Activated CD8-positive, alpha-beta T cell treated with anti-CD3 and anti-CD28 coated beads, Interleukin-2, amount 10 ng/mL, durations not matched to agents 7 days and 5 days (primary cell): ENCODE measurements at regions not wholly inside any gene's neighbourhood (a gene's known extent, or its start where the extent isn't known, plus 50 kb on each side); places are given as distances from the start of the nearest gene placed in this dataset.

Experiments used
- ATAC-seq: fragments of 150-1000 bp; cut with Tn5 transposase; one replicate; pipeline ENCODE4 v1.10.0; 2021; ENCODE audit warnings: moderate library complexity
- CTCF ChIA-PET: fragments of 350-600 bp; sonication (Branson Sonifier 250); formaldehyde crosslinking; loops from one replicate; lab custom pipeline; 2021; ENCODE audit warnings: antibody characterized with exemption; lab: Charles Lee
- POLR2A ChIA-PET: fragments of 350-600 bp; sonication (Branson Sonifier 250); formaldehyde crosslinking; loops from one replicate; lab custom pipeline; 2021; ENCODE audit warnings: antibody characterized with exemption; lab: Charles Lee
- DNase-seq: peaks from one replicate; pipeline ENCODE4 v3.0.0-alpha.2; 2020
- H3K27ac Mint-ChIP-seq: one replicate; pipeline ENCODE4 v1.8.0; 2021; ENCODE audit warnings: mild to moderate bottlenecking, mixed read lengths
- H3K27me3 Mint-ChIP-seq: one replicate; pipeline ENCODE4 v1.8.0; 2021; ENCODE audit warnings: low read depth, mixed read lengths
- H3K36me3 Mint-ChIP-seq: one replicate; pipeline ENCODE4 v1.8.0; 2021; ENCODE audit warnings: low read depth, mixed read lengths
- H3K4me1 Mint-ChIP-seq: one replicate; pipeline ENCODE4 v1.8.0; 2021; ENCODE audit warnings: low read depth, mixed read lengths
- H3K4me3 Mint-ChIP-seq: one replicate; pipeline ENCODE4 v1.8.0; 2021; ENCODE audit warnings: mild to moderate bottlenecking, mixed read lengths
- H3K9me3 Mint-ChIP-seq: one replicate; pipeline ENCODE4 v1.8.0; 2022; ENCODE audit warnings: mixed read lengths; ENCODE audit not compliant: insufficient read depth

DNA sequence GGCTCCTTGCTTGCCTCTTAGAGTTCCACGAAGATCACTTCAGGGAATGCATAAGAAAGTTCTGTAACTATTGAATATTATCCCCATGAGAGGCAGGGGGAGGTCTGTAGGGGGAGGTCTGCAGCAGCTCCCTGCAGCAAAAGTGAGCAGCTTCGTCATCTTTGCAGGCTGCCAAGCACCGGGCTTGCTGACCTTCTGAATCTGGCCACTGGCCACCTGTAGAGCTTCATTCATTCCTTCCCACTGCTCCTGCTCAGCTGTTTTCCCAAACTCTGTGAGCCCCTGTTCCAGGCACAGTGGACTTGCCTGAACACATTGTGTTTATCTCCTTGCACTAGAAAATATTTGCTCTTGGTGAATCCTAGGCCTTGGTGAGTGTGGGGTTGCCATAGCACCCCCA is 443.3 kb downstream of the HAPSTR1 start:
- no peaks in the 10 kb centered on the region for H3K27me3 Mint-ChIP-seq
- ChIA-PET POLR2A (no interaction called here), CTCF (no interaction called here)
- no peaks in the 10 kb centered on the region for H3K4me1 Mint-ChIP-seq
- ATAC-seq, result no peak
- no peak overlapping the region for H3K27ac Mint-ChIP-seq
- no peaks in the 10 kb centered on the region for H3K9me3 Mint-ChIP-seq
- DNase-seq, result no peak
- H3K4me3 Mint-ChIP-seq, result no peak overlapping the region
- H3K36me3 Mint-ChIP-seq, result no peaks in the 10 kb centered on the region

DNA sequence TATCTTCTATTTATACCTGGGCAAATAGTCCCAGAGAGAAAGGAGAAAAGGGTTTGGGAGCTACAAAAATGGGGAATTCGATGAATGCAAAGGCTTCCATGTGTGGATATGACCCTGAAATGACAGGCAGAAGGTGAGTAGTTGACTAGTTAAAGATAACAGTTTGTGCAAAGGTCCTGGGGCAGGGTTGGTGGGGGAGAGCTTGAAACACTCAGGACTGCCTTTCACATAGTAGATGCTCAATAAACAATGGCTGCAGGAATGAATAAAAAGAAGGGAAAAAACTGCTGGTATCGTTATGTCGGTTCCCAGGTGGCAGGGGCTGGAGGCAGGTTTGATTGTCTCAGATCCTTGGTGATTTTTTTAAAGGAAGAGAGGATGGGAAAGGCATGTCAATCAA is 445.5 kb downstream of the HAPSTR1 start:
- H3K4me3 Mint-ChIP-seq, result no peak overlapping the region
- ATAC-seq (no peak), DNase-seq (no peak)
- H3K27me3 Mint-ChIP-seq, result no peaks in the 10 kb centered on the region
- no peaks in the 10 kb centered on the region for H3K36me3 Mint-ChIP-seq
- H3K27ac Mint-ChIP-seq, result no peak overlapping the region
- ChIA-PET POLR2A (no interaction called here), CTCF (no interaction called here)
- H3K4me1 Mint-ChIP-seq, result no peaks in the 10 kb centered on the region
- no peaks in the 10 kb centered on the region for H3K9me3 Mint-ChIP-seq

DNA sequence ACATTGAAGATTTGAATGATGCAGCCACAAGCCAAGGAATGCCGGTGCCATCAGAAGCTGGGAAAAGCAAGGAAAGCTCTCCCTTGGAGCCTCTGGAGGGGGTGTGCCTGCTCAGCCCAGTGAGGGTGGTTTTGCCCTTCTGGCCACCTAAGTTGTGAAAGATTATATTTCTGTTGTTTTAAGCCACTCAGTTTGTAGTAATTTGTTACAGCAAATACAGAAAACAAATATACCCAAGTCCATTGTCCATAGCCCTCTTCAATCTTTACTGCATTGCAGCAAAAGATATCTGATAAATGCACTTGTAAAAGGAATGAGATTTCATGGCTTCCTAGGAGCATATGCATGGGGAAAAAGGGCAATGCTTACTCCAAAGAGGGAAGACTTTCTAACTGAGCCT is 447.9 kb downstream of the HAPSTR1 start:
- Mint-ChIP-seq H3K27ac (no peak overlapping the region), H3K4me3 (no peak overlapping the region), H3K27me3 (no peaks in the 10 kb centered on the region), H3K36me3 (no peaks in the 10 kb centered on the region), H3K4me1 (no peaks in the 10 kb centered on the region), H3K9me3 (no peaks in the 10 kb centered on the region)
- POLR2A ChIA-PET, result no interaction called here
- no peak for DNase-seq
- no peak for ATAC-seq
- CTCF ChIA-PET, result no interaction called here

DNA sequence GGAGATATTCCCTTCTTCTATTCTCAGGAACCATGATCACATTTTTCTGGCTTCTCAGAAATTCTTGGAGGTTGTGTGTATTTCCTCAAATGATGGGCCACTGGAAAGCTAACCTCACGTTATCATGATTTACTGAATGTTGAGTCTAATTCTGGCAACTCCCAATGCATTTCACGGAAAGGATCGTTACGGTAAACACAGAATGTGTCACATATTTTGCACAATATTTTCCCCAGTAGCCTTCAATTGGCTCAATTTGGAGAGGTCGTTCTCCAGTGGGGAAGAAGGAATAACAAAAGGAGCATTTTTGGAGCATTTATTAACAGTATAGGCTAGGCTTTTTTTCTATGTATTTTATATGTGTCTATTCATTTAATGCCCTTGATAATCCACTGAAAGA is 450.3 kb downstream of the HAPSTR1 start:
- DNase-seq (no peak), ATAC-seq (no peak)
- Mint-ChIP-seq H3K4me1 (no peaks in the 10 kb centered on the region), H3K27me3 (no peaks in the 10 kb centered on the region), H3K27ac (no peak overlapping the region), H3K9me3 (no peaks in the 10 kb centered on the region), H3K4me3 (no peak overlapping the region), H3K36me3 (no peaks in the 10 kb centered on the region)
- CTCF ChIA-PET, result no interaction called here
- POLR2A ChIA-PET, result no interaction called here

DNA sequence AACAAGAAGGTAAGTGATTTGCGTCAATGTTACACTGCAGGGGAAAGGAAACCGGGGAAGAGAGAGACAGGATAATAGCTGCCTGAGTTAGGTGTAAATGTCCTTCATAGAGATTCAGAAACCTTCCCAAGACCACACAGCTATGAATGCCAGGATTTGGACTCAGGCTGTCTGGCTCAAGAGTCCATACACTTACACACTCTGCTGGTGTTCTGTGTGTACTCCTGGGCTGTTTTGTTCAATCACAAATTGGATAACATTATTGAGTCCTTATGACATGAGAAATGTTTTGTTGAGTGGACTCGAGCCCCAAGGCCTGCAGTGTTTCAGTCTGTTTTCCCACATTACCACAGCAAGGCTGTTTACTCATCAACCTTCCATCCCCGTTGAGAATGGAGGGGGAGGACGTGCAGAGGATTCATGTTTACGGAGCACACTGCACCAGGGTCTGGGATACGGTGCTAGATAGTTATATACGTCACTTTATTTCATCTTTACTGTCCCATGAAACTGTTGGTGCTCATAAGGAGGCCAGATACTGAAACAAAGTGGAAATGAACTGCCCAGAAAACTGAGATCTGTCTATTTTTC is 450.8 kb downstream of the HAPSTR1 start:
- H3K4me1 Mint-ChIP-seq, result no peaks in the 10 kb centered on the region
- H3K27me3 Mint-ChIP-seq, result no peaks in the 10 kb centered on the region
- ChIA-PET POLR2A (no interaction called here), CTCF (no interaction called here)
- no peak overlapping the region for H3K4me3 Mint-ChIP-seq
- no peak overlapping the region for H3K27ac Mint-ChIP-seq
- no peaks in the 10 kb centered on the region for H3K9me3 Mint-ChIP-seq
- no peaks in the 10 kb centered on the region for H3K36me3 Mint-ChIP-seq
- DNase-seq (no peak), ATAC-seq (no peak)

DNA sequence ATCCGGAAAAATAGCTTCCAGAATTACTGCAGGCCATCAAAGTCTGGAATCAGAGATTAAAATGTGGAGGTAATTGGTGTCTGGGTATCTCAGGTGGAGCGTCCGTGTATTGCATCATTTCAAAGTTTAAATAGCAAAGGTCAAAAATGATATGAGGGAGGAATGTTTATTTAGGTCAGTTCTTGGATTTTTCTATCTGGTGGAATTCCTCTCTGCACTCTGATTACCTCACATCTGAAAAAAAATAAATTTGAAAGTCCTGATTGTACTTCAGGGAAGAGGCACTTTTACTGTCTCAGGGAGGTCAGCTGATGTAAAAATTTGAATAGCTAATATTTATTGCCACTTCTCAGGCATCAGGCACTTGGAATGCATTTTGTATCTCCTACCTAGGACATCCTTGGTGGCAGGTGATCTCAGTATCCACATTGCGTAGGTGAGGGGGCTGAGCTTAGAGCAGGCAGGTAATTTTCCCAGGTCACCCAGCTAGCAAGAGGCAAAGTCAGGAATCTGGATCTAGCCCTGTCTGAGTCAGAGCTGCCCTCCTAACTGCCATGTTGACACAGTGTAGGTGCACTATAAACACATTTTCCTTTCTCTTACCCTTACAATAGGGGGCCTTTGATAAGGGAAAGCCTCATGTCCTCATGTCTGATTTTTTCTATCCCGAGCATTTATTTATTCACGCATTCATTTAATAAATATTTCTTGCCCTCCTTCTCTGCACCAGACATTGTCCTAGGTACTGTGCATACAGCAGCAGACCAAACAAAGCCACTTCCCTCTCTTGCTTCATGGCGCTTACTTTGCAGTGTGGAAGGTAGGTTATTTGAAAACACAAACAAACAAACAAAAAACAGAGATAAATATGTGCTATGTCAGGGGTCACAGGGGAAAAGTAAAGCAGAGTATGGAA is 454.3 kb downstream of the HAPSTR1 start:
- H3K27ac Mint-ChIP-seq, result no peak overlapping the region
- no peaks in the 10 kb centered on the region for H3K4me1 Mint-ChIP-seq
- H3K36me3 Mint-ChIP-seq, result no peaks in the 10 kb centered on the region
- POLR2A ChIA-PET, result no interaction called here
- H3K4me3 Mint-ChIP-seq, result no peak overlapping the region
- ATAC-seq (no peak), DNase-seq (no peak)
- H3K9me3 Mint-ChIP-seq, result no peaks in the 10 kb centered on the region
- CTCF ChIA-PET, result no interaction called here
- H3K27me3 Mint-ChIP-seq, result no peaks in the 10 kb centered on the region

DNA sequence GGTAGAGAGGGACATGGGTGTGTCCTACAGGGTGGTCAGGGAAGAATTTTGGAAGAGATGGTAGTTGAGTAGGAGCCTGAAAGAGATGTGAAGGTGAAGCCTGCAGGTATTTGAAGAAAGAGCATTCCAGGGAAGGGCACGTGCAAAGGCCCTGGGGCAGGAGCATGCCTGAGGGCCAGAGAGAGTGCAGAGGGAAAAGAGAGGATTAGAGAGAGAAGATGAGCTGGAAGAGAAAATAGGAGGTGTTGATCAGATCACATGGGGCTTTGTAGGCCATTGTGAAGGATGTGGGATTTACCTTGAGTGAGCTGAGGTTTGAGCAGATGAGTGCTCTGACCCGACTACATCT is 455.0 kb downstream of the HAPSTR1 start:
- ChIA-PET CTCF (no interaction called here), POLR2A (no interaction called here)
- Mint-ChIP-seq H3K27ac (no peak overlapping the region), H3K9me3 (no peaks in the 10 kb centered on the region), H3K36me3 (no peaks in the 10 kb centered on the region), H3K4me3 (no peak overlapping the region), H3K27me3 (no peaks in the 10 kb centered on the region), H3K4me1 (no peaks in the 10 kb centered on the region)
- DNase-seq (no peak), ATAC-seq (no peak)

DNA sequence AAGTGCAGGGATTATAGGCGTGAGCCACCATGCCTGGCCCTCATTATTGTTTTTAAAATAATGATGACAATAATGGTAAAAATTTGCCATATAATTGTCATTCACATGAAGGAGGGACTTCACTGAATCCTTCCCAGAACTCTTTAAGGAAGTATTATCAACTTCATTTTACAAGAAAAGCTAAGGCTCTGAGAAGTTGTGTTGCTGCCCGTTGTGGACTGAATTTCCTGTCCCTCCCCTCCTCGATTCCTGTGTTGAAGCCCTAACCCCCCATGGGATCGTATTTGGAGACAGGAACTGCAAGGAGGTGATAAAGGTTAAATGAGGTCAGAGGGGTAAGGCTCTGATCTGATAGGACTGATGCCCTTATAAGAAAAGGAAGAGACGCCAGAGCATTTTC is 458.0 kb downstream of the HAPSTR1 start:
- no peak overlapping the region for H3K4me3 Mint-ChIP-seq
- POLR2A ChIA-PET, result no interaction called here
- no peak overlapping the region for H3K27ac Mint-ChIP-seq
- CTCF ChIA-PET, result no interaction called here
- DNase-seq, result no peak
- ATAC-seq, result no peak
- no peaks in the 10 kb centered on the region for H3K36me3 Mint-ChIP-seq
- H3K27me3 Mint-ChIP-seq, result no peaks in the 10 kb centered on the region
- no peaks in the 10 kb centered on the region for H3K9me3 Mint-ChIP-seq
- no peaks in the 10 kb centered on the region for H3K4me1 Mint-ChIP-seq

DNA sequence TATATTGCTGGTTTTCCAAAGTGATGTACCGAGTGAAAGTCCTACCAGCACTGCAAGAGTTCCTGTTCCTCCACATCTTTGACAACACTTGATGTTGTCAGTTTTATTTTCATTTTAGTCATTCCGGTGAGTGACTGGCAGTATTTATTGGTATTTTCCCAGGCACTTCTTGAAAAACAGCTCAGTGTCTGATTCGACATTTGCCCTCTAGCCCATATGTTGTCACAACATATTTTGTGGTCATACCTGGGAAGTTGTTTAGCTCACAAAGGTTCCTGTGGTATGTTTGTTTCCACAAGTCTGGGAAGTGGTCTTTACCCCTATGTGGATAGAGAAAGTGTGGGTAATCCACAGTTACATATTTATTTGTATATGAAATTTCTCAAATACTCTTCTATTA is 463.6 kb downstream of the HAPSTR1 start:
- H3K4me3 Mint-ChIP-seq, result no peak overlapping the region
- POLR2A ChIA-PET, result no interaction called here
- H3K9me3 Mint-ChIP-seq, result no peaks in the 10 kb centered on the region
- H3K27me3 Mint-ChIP-seq, result no peaks in the 10 kb centered on the region
- ATAC-seq, result no peak
- CTCF ChIA-PET, result no interaction called here
- DNase-seq, result no peak
- no peaks in the 10 kb centered on the region for H3K36me3 Mint-ChIP-seq
- no peak overlapping the region for H3K27ac Mint-ChIP-seq
- H3K4me1 Mint-ChIP-seq, result no peaks in the 10 kb centered on the region

DNA sequence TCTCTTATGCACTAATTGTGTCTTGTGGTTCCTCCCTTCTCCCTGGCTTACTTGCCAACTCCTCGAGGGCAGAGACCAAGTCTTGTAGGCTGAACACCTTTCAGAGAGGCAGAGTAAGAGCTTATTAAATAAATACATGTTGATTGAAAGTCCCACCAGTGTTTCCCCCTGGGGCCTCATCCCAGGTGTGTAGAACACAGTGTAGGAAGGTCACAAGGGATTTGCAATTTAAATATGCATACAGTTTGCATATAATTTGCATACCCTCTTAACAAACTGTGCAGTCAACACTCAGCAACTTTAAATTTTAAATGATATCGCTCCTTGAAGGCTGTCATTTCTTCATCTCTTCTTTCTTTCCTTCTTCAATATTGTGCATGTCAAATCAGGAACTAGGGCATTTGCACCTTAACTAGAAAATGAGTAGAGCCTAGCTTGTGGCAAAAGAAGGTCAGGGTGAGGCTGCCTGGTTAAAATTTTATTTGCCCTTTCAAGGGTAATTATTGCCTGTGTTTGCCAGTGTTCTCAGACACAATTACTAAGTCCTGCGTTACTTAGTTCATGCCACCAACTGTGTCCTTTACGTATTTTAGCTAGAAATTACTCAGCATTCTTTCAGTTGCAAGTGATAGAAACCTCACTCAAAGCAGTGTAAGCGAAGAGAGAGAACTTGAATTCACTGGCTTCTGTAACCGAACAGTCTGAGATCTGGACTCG is 465.7 kb downstream of the HAPSTR1 start:
- H3K9me3 Mint-ChIP-seq, result no peaks in the 10 kb centered on the region
- DNase-seq, result no peak
- H3K36me3 Mint-ChIP-seq, result no peaks in the 10 kb centered on the region
- H3K27me3 Mint-ChIP-seq, result no peaks in the 10 kb centered on the region
- ChIA-PET POLR2A (no interaction called here), CTCF (no interaction called here)
- H3K27ac Mint-ChIP-seq, result no peak overlapping the region
- no peak for ATAC-seq
- H3K4me3 Mint-ChIP-seq, result no peak overlapping the region
- H3K4me1 Mint-ChIP-seq, result no peaks in the 10 kb centered on the region

DNA sequence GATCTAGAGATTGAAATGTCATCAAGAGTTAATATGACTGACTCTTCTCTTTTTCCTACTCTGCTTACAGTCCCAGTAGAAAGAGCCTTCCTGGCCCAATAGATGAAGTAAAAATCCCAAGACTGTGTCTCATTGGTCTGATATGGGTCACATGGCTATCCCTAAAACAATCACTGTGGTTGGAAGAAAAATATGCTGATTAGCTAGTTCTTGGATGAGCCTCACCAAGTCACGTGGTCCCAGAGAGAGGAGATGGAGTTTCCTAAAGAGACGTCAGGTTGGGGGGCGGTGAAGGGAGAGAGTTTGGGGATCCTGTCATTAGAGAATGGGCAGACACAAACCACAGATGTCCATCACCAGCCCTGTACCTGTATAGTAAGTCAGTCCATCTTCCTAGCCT is 466.3 kb downstream of the HAPSTR1 start:
- Mint-ChIP-seq H3K27me3 (no peaks in the 10 kb centered on the region), H3K4me3 (no peak overlapping the region), H3K27ac (no peak overlapping the region), H3K36me3 (no peaks in the 10 kb centered on the region), H3K4me1 (no peaks in the 10 kb centered on the region), H3K9me3 (no peaks in the 10 kb centered on the region)
- no peak for DNase-seq
- no peak for ATAC-seq
- POLR2A ChIA-PET, result no interaction called here
- CTCF ChIA-PET, result no interaction called here

DNA sequence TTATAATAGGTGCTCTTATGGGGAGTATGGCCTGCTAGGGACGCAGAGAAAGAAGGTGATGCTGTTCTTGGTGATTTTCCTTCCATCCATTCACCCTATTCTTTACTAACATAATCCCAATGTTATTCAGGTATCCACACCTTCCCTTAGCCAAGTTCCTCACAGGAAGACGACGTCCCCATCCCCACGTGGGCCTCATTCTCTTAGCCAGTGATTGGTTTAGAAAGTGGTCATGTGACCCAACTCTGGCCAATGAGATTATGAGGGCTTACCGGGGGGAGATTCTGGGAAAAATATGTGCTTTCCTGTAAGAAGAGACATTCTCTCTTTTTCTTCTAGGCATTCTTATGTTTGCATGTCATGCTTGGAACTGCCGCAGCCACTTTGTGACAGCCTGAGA is 474.7 kb downstream of the HAPSTR1 start:
- Mint-ChIP-seq H3K4me3 (no peak overlapping the region), H3K27me3 (no peaks in the 10 kb centered on the region), H3K9me3 (no peaks in the 10 kb centered on the region), H3K27ac (no peak overlapping the region), H3K4me1 (no peaks in the 10 kb centered on the region), H3K36me3 (no peaks in the 10 kb centered on the region)
- ATAC-seq (no peak), DNase-seq (no peak)
- POLR2A ChIA-PET, result no interaction called here
- CTCF ChIA-PET, result no interaction called here
